Hematopoietic multipotent progenitor cell (in vitro differentiated cells): ENCODE measurements at regions not wholly inside any gene's neighbourhood (a gene's known extent, or its start where the extent isn't known, plus 50 kb on each side); places are given as distances from the start of the nearest gene placed in this dataset.
"Not testable (repeated sequence)": the region's sequence is repeated elsewhere in the genome, so short reads cannot be mapped to it uniquely, and the experiment has no call there.

Experiments
- DNase-seq, 3 donors: peaks; one replicate each; pipeline ENCODE4 v3.0.0-alpha.2; 2011 to 2015; ENCODE audit warnings: low read depth in 2 of 3, low spot score in 2 of 3

DNA sequence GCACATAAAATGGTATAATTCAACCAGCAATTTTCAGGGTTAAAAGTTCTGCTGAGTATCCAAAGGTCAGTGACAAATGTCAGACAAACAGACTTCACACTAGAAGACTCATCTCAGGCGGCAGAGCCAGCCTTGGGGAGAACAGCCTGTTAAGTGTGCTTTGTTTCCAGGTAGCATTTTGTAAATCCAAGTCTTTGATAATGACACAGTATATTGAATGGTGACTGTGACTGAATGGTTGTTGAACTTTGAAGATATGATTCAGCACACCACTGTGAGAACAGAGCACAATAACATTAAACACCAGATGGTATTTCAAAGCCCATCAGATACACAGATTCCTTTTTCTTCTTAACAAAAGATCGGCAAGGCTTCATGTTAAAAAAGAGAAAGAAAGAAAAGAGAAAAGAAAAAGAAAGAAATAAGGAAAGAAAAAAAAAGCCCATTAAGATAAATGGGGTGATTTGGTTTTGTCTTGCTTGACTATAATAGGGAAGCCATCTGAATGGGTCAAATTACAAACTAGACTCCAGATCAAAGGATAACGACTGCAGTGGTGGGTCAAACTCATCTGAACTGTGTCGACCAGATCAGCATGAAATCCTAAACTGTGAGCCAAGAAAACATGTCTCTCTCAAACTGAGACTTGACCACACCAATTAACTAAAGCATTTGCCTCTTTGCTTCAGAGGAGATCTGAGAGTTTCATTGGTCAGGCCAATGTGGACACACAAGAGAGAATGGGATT is 313.0 kb upstream of the ZNF608 start:
- no peak for DNase-seq

GRCh38 chr5:125061726-125062125 is 315.3 kb upstream of the ZNF608 start:
- no peak for DNase-seq

DNA sequence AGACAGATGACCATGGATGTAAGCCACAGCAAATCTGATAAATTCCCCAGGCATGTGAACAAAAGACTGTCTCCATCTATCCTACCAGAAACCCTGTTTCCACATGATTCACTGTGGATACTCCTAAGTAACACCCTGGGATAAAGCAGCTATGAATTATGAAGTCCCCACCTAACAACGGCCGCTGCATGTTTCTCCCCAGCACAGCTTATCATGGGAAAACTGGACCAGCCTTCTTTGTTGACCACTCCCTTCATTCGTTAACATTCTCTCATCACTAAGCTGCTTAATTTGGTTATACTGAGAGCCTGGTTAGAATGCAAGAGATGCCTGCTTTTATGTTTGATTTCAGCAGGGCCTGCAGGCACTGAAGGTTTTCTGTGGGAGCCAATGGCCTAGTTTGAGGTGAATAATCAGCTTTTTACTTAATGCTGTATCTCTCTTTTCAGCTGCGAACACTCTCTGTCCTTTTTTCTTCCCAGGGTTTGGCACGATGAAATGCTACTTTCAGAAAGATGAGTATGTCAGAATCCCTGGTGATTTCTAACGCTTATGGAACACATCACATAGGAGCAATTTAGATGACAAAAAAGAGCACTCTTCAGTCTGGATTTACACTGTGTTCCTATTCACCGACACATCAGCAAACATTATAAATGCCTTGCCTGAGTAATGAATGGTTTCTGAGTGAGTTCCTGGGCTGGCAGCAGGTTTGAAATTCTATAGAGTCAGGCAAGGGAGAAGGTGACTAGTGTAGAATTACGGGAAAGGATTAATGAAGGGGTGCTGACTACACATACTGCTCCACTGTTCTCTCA is 318.4 kb upstream of the ZNF608 start:
- DNase-seq, result no peak

GRCh38 chr5:125065741-125066140 is 319.3 kb upstream of the ZNF608 start:
- DNase-seq, result peak in 1 of 3 donors; percentile 7

GRCh38 chr5:125070961-125071360 is 324.5 kb upstream of the ZNF608 start:
- no peak for DNase-seq

- DNase-seq, result no peak
Measured at GRCh38 chr5:125073090-125073489, 326.7 kb upstream of the ZNF608 start.

DNA sequence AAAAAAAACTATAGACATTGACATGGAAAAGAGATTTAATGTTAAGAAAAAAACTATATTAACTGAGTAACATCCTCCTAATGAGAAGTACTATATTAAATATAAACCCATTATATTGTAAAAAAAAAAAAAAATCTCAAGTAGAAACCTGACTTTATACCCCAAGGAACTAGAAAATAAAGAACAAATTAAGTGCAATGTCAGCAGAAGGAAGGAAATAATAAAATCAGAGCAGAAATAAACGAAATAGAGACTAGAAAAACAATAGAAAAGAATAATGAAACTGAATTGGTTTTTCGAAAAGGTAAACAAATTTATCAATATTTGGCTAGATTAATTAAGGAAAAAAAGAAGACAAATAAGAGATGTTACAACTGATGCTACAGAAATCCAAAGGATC is 329.1 kb upstream of the ZNF608 start:
- DNase-seq, result no peak

DNA sequence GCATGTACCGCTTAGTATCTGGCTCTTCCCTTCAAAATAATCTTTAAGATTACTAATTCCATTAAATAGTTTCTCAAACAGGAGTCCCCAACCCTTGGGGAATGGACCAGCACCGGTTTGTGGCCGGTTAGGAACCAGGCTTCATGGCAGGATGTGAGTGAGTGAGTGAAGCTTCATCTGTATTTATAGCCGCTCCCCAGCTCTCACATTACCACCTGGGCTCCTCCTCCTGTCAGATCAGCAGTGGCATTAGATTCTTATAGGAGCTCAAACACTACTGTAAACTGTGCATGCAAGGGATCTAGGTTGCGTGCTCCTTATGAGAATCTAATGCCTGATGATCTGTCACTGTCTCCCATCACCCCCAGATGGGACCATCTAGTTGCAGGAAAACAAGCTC is 332.6 kb upstream of the ZNF608 start:
- DNase-seq, result not testable (repeated sequence)

GRCh38 chr5:125081101-125081500 is 334.7 kb upstream of the ZNF608 start:
- no peak for DNase-seq

DNA sequence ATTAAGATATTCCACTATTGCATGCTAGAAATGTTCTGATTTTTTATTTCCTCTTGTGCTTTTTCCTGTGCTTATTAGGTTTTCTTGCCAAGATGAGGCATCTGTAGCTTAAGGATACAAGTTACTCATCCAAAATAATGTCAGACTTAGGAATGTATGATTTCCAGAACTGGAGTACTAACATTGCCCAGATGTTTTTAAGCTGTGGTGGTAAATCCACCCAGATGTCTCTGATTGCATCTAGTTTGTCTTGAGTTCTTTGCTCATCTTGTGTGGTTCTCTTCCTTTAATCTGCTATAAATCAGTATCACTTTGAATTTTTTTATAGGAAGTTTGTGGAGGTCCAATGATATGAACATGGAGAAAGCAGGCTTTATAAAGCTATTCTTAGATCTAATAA is 337.5 kb upstream of the ZNF608 start:
- no peak for DNase-seq

- DNase-seq, result no peak
Measured at GRCh38 chr5:125085797-125086505, 339.5 kb upstream of the ZNF608 start.

GRCh38 chr5:125088522-125089105 is 342.2 kb upstream of the ZNF608 start:
- no peak for DNase-seq

DNA sequence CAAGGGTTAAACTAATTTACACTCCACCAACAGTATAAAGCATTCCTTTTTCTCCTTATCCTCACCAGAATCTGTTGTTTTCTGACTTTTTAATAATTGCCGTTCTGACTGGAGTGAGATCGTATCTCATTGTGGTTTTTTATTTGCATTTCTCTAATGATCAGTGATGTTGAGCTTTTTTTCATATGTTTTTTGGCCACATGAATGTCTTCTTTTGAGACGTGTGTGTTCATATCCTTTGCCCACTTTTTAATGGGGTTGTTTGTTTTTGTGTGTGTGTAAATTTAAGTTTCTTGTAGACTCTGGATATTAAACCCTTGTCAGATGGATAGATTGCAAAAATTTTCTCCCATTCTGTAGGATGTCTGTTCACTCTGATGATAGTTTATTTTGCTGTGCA is 345.7 kb upstream of the ZNF608 start:
- not testable (repeated sequence) for DNase-seq

- no peak for DNase-seq
Measured at GRCh38 chr5:125093776-125094175, 347.3 kb upstream of the ZNF608 start.

- DNase-seq, result no peak
Measured at GRCh38 chr5:125100342-125100741, 353.9 kb upstream of the ZNF608 start.

DNA sequence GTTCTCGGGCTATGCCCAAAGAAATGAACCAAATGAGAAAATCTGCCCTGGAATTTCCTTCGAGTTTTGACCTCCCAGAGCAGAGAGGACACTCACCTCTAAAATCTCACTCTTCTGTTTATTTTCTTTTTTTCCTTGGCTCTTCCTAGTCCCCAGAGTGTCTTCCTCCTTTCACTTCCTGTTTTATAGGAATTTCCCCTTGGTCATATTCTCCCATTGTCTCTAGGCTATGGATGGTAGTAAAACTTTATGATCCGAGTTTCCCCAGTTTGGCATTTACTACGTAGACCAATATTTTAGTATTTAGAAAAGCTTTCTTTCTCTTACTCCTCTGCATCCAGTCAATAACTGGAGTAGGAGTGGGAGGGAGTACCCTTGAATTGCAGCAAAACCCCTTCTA is 354.5 kb upstream of the ZNF608 start:
- DNase-seq, result no peak

DNA sequence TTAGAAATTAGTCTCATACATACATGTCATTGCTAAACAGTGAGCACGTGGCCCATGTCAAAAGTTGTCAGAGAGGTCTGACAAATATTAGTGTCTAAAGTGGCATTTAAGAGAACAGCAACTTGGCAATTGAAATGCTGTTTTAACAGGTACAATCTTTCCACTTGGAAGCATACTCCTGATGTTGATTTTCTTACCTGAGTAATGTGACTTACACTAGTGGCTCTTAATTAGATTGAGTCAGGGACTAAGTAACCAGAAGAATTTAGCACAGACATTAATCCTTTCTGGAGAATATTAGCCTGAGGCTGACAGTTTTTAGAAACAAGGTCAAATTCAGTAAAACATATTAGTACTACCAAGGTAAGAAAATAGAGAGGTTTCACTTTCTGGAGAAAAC is 357.0 kb upstream of the ZNF608 start:
- no peak for DNase-seq

DNA sequence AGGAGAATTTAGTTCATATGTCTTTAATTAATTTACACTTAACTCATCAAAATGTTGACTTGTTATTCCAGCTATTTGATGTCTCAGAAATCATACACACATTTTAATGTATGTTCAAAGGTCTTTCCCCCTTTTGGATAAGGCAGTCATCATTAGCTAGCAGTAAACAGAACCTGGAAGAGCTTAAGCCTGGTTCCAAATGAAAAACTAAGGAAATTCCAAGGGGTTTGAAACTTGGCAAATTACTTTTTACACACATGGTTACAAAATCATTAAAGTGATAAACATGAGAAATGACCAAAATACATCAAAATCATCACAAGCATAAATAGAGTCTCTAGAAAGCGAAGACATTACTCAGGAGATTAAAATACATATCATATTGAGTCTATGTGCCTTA is 359.8 kb upstream of the ZNF608 start:
- no peak for DNase-seq

DNA sequence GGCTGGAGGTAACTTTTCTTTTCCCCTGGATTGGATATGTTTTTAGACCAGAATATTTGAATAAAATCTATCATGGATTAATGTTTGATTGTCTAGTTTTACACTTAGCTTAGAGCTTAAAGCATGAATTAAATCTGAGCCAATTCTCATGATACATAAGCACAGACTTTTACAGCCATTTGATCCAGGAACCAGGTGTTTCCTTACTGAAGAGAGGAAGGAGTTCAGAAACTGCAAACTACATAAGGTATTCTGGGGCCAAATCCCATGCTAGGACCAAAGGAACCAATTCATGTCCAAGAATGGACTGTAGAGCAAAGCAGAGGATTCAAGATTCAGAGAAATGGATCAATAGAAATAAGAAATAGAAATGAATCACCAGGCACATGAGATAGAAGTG is 360.4 kb upstream of the ZNF608 start:
- peak in 1 of 3 donors; percentile 2 for DNase-seq

DNA sequence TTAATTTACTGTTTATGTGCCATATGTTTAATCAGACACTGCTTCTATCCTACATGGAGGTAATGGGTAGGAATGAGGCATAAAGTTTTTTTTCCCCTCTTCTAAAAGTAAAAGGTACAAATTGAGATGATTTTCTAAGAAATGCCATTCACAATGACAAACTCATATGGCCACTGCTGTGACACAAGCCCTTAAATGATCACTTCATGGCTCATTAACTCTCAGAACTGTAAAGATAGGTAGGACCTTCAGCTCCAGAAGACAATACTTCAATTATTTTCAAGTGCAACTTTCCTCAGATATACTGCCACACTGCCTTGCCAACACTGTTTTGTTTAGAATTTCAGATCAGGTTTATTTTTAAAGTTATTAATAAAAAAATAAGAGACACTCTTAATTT is 362.9 kb upstream of the ZNF608 start:
- no peak for DNase-seq

- no peak for DNase-seq
Measured at GRCh38 chr5:125109816-125110215, 363.4 kb upstream of the ZNF608 start.
